ENCODE measurements at regions not wholly inside any gene's neighbourhood (a gene's known extent, or its start where the extent isn't known, plus 50 kb on each side); places are given as distances from the start of the nearest gene placed in this dataset.

GRCh38 chr6:19557191-19557590 is 280.0 kb upstream of the ID4 start:
- DNase-seq = no peak
- Histone ChIP-seq H3K4me1 (no peaks in the 10 kb centered on the region), H3K27ac (no peak overlapping the region), H3K9me3 (no peaks in the 10 kb centered on the region), H3K36me3 (no peaks in the 10 kb centered on the region), H3K4me3 (no peak overlapping the region), H3K27me3 (no peaks in the 10 kb centered on the region)
- TF ChIP-seq CTCF (IDR thresholded peaks at IDR 0.05) = no peak
- intact Hi-C loops (cut with DNase I; ENCODE audit: low total_unique reads) = no loop called here

GRCh38 chr6:19558201-19558600 is 279.0 kb upstream of the ID4 start:
- intact Hi-C loops (cut with DNase I; ENCODE audit: low total_unique reads) = no loop called here
- Histone ChIP-seq H3K27ac (no peak overlapping the region), H3K4me3 (no peak overlapping the region), H3K9me3 (no peaks in the 10 kb centered on the region), H3K36me3 (no peaks in the 10 kb centered on the region), H3K27me3 (no peaks in the 10 kb centered on the region), H3K4me1 (no peaks in the 10 kb centered on the region)
- TF ChIP-seq CTCF (IDR thresholded peaks at IDR 0.05) = no peak
- DNase-seq = no peak

GRCh38 chr6:19558934-19559333 is 278.2 kb upstream of the ID4 start:
- intact Hi-C loops (cut with DNase I; ENCODE audit: low total_unique reads) = no loop called here
- H3K36me3 ChIP-seq = no peaks in the 10 kb centered on the region
- DNase-seq = no peak
- H3K4me3 ChIP-seq = no peak overlapping the region
- TF ChIP-seq CTCF (IDR thresholded peaks at IDR 0.05) = no peak
- H3K4me1 ChIP-seq = no peaks in the 10 kb centered on the region
- H3K9me3 ChIP-seq = no peaks in the 10 kb centered on the region
- H3K27ac ChIP-seq = no peak overlapping the region
- no peaks in the 10 kb centered on the region for H3K27me3 ChIP-seq

GRCh38 chr6:19562468-19562867 is 274.7 kb upstream of the ID4 start:
- no peak for DNase-seq
- no peak overlapping the region for H3K27ac ChIP-seq
- no peaks in the 10 kb centered on the region for H3K27me3 ChIP-seq
- TF ChIP-seq CTCF (IDR thresholded peaks at IDR 0.05) = no peak
- no peaks in the 10 kb centered on the region for H3K9me3 ChIP-seq
- H3K36me3 ChIP-seq = no peaks in the 10 kb centered on the region
- H3K4me1 ChIP-seq = no peaks in the 10 kb centered on the region
- H3K4me3 ChIP-seq = no peak overlapping the region
- intact Hi-C loops (cut with DNase I; ENCODE audit: low total_unique reads) = no loop called here

GRCh38 chr6:19569563-19569962 is 267.6 kb upstream of the ID4 start:
- Histone ChIP-seq H3K27me3 (no peaks in the 10 kb centered on the region), H3K4me3 (no peak overlapping the region), H3K36me3 (no peaks in the 10 kb centered on the region), H3K27ac (no peak overlapping the region), H3K4me1 (no peaks in the 10 kb centered on the region), H3K9me3 (no peaks in the 10 kb centered on the region)
- intact Hi-C loops (cut with DNase I; ENCODE audit: low total_unique reads) = no loop called here
- no peak for DNase-seq
- TF ChIP-seq CTCF (IDR thresholded peaks at IDR 0.05) = no peak

GRCh38 chr6:19571176-19571575 is 266.0 kb upstream of the ID4 start:
- Histone ChIP-seq H3K4me3 (no peak overlapping the region), H3K27ac (no peak overlapping the region), H3K27me3 (no peaks in the 10 kb centered on the region), H3K9me3 (no peaks in the 10 kb centered on the region), H3K36me3 (no peaks in the 10 kb centered on the region), H3K4me1 (no peaks in the 10 kb centered on the region)
- TF ChIP-seq CTCF (IDR thresholded peaks at IDR 0.05) = no peak
- intact Hi-C loops (cut with DNase I; ENCODE audit: low total_unique reads) = loop anchor here (5.0 kb wide), 1 partner anchor 219 kb away; no protein-coding TSS in a partner anchor
- no peak for DNase-seq

Measured in tibial artery (tissue), 4 donors.